ENCODE measurements at regions not wholly inside any gene's neighbourhood (a gene's known extent, or its start where the extent isn't known, plus 50 kb on each side); places are given as distances from the start of the nearest gene placed in this dataset.

DNA sequence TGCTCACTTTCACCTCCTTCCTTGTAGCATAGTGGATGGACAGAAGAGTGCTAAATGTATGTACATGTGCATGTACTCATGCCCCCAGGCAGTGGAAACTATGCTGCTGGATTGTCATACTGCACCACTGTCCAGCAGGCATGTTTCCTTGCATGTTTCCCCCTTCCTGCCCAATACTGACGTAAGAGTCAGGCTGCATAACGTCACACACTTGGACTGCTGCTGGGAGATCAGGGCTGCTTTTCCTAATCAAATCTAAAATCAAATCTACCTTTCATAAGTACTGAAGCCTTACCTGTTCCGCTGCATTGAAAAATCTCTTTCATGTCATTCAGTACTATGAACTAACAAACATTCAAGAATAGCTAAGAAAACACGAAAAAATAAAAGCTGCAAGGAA, 67.9 kb upstream of the ROBO1 start:
- Histone ChIP-seq H3K4me3 (ENCODE audit: low read depth, low read length) (no peak overlapping the region), H3K27me3 (ENCODE audit: control insufficient read depth, insufficient read depth, low read length) (no peaks in the 10 kb centered on the region), H3K36me3 (ENCODE audit: control insufficient read depth, insufficient read depth, low read length) (no peaks in the 10 kb centered on the region)
- DNase-seq (ENCODE audit: low read depth), result no peak
- TF ChIP-seq, protein P1, sequence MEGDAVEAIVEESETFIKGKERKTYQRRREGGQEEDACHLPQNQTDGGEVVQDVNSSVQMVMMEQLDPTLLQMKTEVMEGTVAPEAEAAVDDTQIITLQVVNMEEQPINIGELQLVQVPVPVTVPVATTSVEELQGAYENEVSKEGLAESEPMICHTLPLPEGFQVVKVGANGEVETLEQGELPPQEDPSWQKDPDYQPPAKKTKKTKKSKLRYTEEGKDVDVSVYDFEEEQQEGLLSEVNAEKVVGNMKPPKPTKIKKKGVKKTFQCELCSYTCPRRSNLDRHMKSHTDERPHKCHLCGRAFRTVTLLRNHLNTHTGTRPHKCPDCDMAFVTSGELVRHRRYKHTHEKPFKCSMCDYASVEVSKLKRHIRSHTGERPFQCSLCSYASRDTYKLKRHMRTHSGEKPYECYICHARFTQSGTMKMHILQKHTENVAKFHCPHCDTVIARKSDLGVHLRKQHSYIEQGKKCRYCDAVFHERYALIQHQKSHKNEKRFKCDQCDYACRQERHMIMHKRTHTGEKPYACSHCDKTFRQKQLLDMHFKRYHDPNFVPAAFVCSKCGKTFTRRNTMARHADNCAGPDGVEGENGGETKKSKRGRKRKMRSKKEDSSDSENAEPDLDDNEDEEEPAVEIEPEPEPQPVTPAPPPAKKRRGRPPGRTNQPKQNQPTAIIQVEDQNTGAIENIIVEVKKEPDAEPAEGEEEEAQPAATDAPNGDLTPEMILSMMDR (IDR thresholded peaks at IDR 0.05; ENCODE audit: insufficient read depth, low read length, poor library complexity, severe bottlenecking), result no peak

DNA sequence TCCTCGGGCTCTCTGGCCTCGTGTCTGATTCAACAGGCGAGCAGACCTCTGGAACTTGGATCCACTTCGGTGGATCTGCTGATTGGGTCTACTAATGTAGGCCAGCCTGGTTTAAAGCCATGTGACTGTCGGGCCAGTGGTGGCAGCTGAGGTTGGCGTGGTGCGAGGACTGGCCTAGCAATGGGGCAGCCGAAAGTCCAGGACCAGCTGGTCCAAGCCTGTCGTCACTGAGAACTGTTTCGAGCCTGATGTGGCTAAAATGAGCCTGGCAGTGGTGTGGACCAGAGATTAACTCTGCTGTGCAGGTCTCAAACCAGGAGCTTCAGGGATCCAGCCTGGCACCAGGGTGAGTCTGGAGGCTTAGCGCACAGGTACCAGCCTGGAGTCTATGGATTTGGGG, 56.4 kb upstream of the ROBO1 start:
- no peaks in the 10 kb centered on the region for H3K36me3 ChIP-seq (ENCODE audit: control insufficient read depth, insufficient read depth, low read length)
- no peaks in the 10 kb centered on the region for H3K27me3 ChIP-seq (ENCODE audit: control insufficient read depth, insufficient read depth, low read length)
- no peak overlapping the region for H3K4me3 ChIP-seq (ENCODE audit: low read depth, low read length)
- TF ChIP-seq, protein P1 (IDR thresholded peaks at IDR 0.05; ENCODE audit: insufficient read depth, low read length, poor library complexity, severe bottlenecking), result no peak
- no peak for DNase-seq (ENCODE audit: low read depth)

DNA sequence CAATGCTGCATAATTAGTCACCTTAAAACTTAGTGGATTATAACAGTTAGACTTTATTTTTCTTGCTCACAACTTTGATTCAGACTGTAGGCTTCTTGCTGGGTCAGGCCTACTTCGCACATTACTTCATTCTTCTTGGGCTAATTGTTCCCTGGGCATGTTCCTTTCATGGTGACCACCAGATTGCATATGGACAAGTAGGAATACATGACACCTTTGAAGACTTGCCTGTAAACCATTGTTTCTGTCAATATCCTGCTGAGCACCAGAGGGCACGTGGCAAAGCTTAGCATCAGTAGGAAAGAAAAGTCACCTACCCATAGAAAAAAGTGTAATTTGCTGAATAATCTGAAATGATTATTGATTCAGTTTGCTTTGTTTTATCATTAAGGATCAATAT, 54.3 kb upstream of the ROBO1 start:
- DNase-seq (ENCODE audit: low read depth), result no peak
- no peaks in the 10 kb centered on the region for H3K27me3 ChIP-seq (ENCODE audit: control insufficient read depth, insufficient read depth, low read length)

DNA sequence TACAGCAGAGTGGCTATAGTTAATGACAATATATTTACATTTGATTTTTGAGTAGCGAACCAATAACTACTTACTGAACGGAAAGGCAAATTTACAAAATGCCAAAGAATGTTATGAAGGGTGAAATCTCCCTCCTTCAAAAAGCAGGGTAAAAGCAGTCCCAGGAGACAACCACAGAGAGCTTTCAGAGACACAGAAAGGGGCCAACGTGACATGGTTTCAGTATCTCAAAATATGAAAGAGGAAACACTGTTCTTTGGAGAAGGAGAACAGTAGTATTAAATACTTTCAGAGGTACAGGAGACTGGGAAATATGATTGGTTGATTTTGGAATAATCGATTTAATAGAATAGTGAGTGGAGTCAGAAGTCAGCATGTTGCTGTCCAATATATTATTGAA, 52.3 kb upstream of the ROBO1 start:
- DNase-seq (ENCODE audit: low read depth), result no peak
- no peak overlapping the region for H3K4me3 ChIP-seq (ENCODE audit: low read depth, low read length)
- H3K36me3 ChIP-seq (ENCODE audit: control insufficient read depth, insufficient read depth, low read length), result no peaks in the 10 kb centered on the region
- H3K27me3 ChIP-seq (ENCODE audit: control insufficient read depth, insufficient read depth, low read length), result no peaks in the 10 kb centered on the region
- TF ChIP-seq, protein P1 (IDR thresholded peaks at IDR 0.05; ENCODE audit: insufficient read depth, low read length, poor library complexity, severe bottlenecking), result no peak

More for the DNA sequence above, 54.3 kb upstream of the ROBO1 start:
- TF ChIP-seq, protein P1 (IDR thresholded peaks at IDR 0.05; ENCODE audit: insufficient read depth, low read length, poor library complexity, severe bottlenecking), result no peak
- no peak overlapping the region for H3K4me3 ChIP-seq (ENCODE audit: low read depth, low read length)
- H3K36me3 ChIP-seq (ENCODE audit: control insufficient read depth, insufficient read depth, low read length), result no peaks in the 10 kb centered on the region

DNA sequence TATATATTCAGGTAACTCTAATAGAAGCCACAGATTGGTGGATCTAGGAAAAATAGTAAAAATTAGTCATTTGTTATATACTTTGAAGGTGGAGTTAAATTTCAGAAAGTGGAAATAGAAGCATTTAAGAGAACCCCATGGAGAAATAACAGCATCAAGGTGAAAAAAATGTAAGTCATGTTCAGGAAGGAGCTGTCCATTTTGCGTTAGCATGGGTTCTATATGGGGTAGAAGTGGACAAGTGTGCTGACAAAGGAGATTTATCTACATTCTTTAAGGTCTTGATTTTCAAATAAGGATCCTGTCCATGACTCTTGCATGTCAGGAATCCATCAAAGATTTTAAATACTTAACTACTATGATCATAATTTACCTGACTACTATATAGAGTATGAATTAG, 50.2 kb upstream of the ROBO1 start:
- TF ChIP-seq, protein P1 (IDR thresholded peaks at IDR 0.05; ENCODE audit: insufficient read depth, low read length, poor library complexity, severe bottlenecking), result no peak
- DNase-seq (ENCODE audit: low read depth), result no peak
- H3K36me3 ChIP-seq (ENCODE audit: control insufficient read depth, insufficient read depth, low read length), result no peaks in the 10 kb centered on the region
- no peaks in the 10 kb centered on the region for H3K27me3 ChIP-seq (ENCODE audit: control insufficient read depth, insufficient read depth, low read length)
- H3K4me3 ChIP-seq (ENCODE audit: low read depth, low read length), result no peak overlapping the region

Measured in kidney epithelial cell (primary cell).